ENCODE measurements at regions not wholly inside any gene's neighbourhood (a gene's known extent, or its start where the extent isn't known, plus 50 kb on each side); places are given as distances from the start of the nearest gene placed in this dataset.

GRCh38 chr4:57554556-57555092, 444.4 kb upstream of the IGFBP7 start:
- no peak for DNase-seq

GRCh38 chr4:57553728-57554127, 443.5 kb upstream of the IGFBP7 start:
- no peak for DNase-seq

GRCh38 chr4:57550198-57550597, 440.0 kb upstream of the IGFBP7 start:
- peak; percentile 61 for DNase-seq

- no peak for DNase-seq
Measured at GRCh38 chr4:57548856-57549255, 438.7 kb upstream of the IGFBP7 start.

- no peak for DNase-seq
Measured at GRCh38 chr4:57544811-57545654, 434.8 kb upstream of the IGFBP7 start.

GRCh38 chr4:57504797-57505530, 394.8 kb upstream of the IGFBP7 start:
- no peak for DNase-seq

- peak; percentile 87 for DNase-seq
Measured at GRCh38 chr4:57504139-57504538, 394.0 kb upstream of the IGFBP7 start.

GRCh38 chr4:57501720-57502119, 391.5 kb upstream of the IGFBP7 start:
- no peak for DNase-seq

GRCh38 chr4:57499786-57500185, 389.6 kb upstream of the IGFBP7 start:
- no peak for DNase-seq

GRCh38 chr4:57498251-57498650, 388.1 kb upstream of the IGFBP7 start:
- no peak for DNase-seq

- no peak for DNase-seq
Measured at GRCh38 chr4:57496697-57497471, 386.7 kb upstream of the IGFBP7 start.

- no peak for DNase-seq
Measured at GRCh38 chr4:57494821-57495220, 384.6 kb upstream of the IGFBP7 start.

GRCh38 chr4:57492251-57492878, 382.2 kb upstream of the IGFBP7 start:
- no peak for DNase-seq

- DNase-seq: no peak
Measured at GRCh38 chr4:57491388-57491787, 381.2 kb upstream of the IGFBP7 start.

GRCh38 chr4:57490520-57491255, 380.5 kb upstream of the IGFBP7 start:
- peak; percentile 13 for DNase-seq

- DNase-seq: no peak
Measured at GRCh38 chr4:57488366-57489162, 378.4 kb upstream of the IGFBP7 start.

GRCh38 chr4:57475424-57475823, 365.2 kb upstream of the IGFBP7 start:
- no peak for DNase-seq

- DNase-seq: no peak
Measured at GRCh38 chr4:57465321-57466056, 355.3 kb upstream of the IGFBP7 start.

GRCh38 chr4:57462843-57463242, 352.7 kb upstream of the IGFBP7 start:
- DNase-seq: peak; percentile 82

GRCh38 chr4:57460967-57461366, 350.8 kb upstream of the IGFBP7 start:
- DNase-seq: no peak

Measured in COR-L47 (cell line).